Neuron (in vitro differentiated cells): ENCODE measurements at regions not wholly inside any gene's neighbourhood (a gene's known extent, or its start where the extent isn't known, plus 50 kb on each side); places are given as distances from the start of the nearest gene placed in this dataset.
"Not testable (repeated sequence)": the region's sequence is repeated elsewhere in the genome, so short reads cannot be mapped to it uniquely, and the experiment has no call there.

Experiments used
- H2AFZ ChIP-seq: one replicate; pipeline ENCODE4 v1.6.1; 2013; ENCODE audit warnings: low read depth, mild to moderate bottlenecking, inconsistent platforms, low read length, moderate library complexity
- H3K27me3 ChIP-seq: one replicate; pipeline ENCODE4 v1.6.1; 2013; ENCODE audit warnings: low read length; ENCODE audit not compliant: insufficient read depth
- H3K36me3 ChIP-seq: one replicate; pipeline ENCODE4 v1.6.1; 2013; ENCODE audit warnings: low read length; ENCODE audit not compliant: insufficient read depth
- H3K4me1 ChIP-seq: one replicate; pipeline ENCODE4 v1.6.1; 2013; ENCODE audit warnings: low read length; ENCODE audit not compliant: insufficient read depth
- H3K4me3 ChIP-seq: 2 replicates; pipeline ENCODE4 v1.5.1; 2013; ENCODE audit warnings: mild to moderate bottlenecking, low read length, moderate library complexity
- H3K9me3 ChIP-seq: one replicate; pipeline ENCODE4 v1.6.1; 2013; ENCODE audit warnings: low read length

DNA sequence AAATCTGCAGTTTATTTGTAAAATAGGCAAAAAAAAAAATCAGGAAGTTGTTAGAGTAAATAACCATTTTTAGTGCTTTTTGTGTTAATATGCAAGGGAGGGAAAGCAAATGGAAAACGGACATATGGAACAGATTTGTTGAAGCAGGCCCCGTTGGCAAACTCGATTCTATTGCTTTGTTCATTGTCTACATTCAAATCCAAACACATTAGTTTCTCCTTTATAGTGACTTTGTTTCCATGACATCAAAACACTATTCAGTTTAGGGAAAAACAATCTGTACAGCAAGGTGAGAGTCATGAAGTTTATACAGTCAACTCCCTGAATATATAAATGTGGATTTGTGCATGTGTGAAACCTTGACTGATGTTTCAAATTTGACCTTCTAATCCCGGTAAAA, 142.2 kb downstream of the FAM47A start:
- peaks cover 2% of the 10 kb centered on the region for H3K4me1 ChIP-seq
- no peaks in the 10 kb centered on the region for H3K36me3 ChIP-seq
- H3K4me3 ChIP-seq: no peak overlapping the region
- H2AFZ ChIP-seq: no peak overlapping the region
- H3K27me3 ChIP-seq: no peaks in the 10 kb centered on the region
- H3K9me3 ChIP-seq: no peaks in the 10 kb centered on the region

DNA sequence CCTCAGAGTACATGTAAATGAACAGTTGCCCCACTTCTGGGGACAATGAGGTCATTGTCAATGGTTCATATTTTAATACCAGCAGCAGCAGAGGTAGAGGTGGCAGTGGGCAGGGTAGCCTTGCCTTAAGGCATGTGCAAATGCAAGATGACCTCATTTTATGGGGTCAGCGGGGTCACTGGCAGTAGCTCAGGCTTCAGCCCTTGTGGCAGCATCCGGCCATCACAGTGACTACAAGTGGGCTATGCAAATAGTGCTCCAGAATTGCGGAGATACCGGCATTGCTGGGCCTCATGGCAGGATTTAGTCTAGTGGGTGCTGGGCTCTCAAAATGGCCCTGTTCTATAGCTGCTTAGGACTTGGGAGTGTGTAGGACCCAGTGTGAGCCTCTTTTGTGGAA, 144.7 kb downstream of the FAM47A start:
- Histone ChIP-seq H3K4me3 (no peak overlapping the region), H2AFZ (no peak overlapping the region), H3K9me3 (no peaks in the 10 kb centered on the region), H3K36me3 (no peaks in the 10 kb centered on the region), H3K27me3 (no peaks in the 10 kb centered on the region), H3K4me1 (peaks cover 2% of the 10 kb centered on the region)

DNA sequence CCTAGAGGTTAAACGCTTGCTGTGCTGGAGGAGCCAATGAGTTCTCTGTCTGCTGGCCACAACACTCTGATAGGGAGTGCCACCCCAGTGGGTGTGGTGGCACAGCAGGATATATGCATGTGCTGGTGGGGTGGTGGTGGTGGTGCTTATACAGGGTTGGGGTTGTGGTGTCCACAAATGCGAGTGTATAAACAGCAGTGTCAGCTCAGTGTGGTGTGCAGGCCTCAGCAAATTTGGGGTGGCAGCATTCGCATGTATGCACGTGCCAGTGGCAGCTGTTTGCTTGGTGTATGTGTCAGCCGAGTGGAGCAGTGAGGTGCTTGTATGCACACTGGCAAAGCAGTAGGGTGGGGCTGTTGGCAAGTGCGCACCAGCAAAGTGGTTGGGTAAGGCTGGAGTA, 157.4 kb downstream of the FAM47A start:
- Histone ChIP-seq H3K27me3 (no peaks in the 10 kb centered on the region), H3K4me1 (no peaks in the 10 kb centered on the region), H3K4me3 (no peak overlapping the region), H3K9me3 (no peaks in the 10 kb centered on the region), H2AFZ (no peak overlapping the region), H3K36me3 (no peaks in the 10 kb centered on the region)

DNA sequence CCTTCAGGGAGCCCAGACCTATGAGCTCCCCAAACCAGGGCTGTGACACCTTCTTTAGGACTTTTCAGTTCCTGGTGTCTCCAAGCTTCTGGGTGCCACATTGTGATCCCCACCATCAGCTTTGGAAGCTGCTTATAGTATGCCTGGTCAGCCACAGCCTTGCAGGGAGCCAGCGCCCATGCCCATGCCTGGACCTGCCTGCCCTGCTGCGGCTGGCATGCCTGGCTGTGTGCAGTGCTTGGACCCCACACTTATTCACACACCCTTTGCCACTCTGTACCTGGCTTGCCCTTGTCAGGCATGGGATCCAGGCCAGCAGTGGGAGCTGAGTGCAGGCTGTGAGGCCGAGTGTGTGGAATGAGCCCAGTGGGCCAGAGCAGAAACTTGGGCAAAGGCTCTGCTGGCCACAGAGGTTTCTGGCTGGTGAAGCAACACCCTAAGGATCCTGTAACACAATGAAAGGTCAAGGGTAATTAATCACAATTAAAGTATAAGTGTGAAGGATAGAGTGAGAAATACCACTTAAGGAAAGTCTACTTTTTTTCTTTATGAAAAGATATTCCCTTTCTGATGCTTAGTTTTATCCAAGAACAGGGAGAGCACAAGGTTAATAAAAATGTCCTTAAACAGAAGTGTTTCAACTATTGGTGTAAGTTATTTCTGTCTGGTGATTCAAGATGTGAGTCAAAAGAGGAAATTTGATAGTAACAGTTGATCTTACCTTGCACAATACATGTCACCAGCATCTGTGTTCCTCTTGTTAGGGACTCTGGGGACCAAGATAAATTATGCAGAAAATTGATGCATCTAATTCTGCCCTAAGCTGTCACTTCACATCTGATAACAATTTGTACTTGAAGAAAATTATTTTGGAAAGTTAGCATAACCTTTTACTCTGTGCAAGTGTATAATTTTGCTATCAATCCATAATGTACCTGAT, 161.8 kb downstream of the FAM47A start:
- Histone ChIP-seq H3K36me3 (no peaks in the 10 kb centered on the region), H3K9me3 (no peaks in the 10 kb centered on the region), H3K4me3 (no peak overlapping the region), H3K27me3 (no peaks in the 10 kb centered on the region), H3K4me1 (no peaks in the 10 kb centered on the region), H2AFZ (no peak overlapping the region)

DNA sequence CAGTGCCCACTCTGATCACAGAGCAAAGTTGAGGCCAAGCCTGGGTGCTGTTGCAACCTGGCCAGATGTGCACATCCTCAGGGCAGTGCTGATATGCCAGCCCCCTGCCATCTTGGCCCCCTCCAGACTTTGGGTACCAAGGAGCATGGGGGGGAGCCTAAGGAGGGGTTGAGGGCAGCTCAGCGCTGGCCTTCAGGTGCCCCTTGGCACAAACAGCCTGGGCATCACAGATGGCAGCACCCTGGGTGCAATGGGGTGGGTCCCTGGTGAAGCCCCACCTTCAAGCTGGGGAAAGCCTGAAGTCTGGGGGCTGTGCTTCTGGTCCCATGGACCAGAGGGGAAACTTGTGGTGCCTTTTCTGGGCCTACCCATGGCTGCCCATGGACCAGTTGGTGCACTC, 163.0 kb downstream of the FAM47A start:
- no peaks in the 10 kb centered on the region for H3K4me1 ChIP-seq
- H3K36me3 ChIP-seq: no peaks in the 10 kb centered on the region
- no peaks in the 10 kb centered on the region for H3K27me3 ChIP-seq
- no peak overlapping the region for H3K4me3 ChIP-seq
- H2AFZ ChIP-seq: no peak overlapping the region
- no peaks in the 10 kb centered on the region for H3K9me3 ChIP-seq

DNA sequence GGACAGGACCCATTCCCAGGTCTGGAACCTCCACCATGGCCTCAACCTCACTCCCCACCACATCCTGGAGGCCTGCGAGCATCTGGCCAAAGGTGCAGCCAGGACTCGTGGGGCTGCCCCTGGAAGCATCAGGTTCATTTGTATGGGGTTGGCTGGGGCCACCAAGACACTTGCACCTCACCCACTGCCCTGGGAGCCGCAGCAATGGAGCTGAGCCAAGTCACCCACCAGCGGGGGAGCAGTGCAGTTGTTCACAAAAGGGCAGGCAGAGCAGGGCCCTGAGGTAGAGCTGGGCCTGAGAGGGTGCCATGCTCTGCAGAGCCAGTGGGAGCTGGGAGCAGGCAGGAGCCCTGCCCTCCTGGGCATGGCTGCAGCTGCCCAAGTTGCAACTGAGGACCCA, 163.5 kb downstream of the FAM47A start:
- no peaks in the 10 kb centered on the region for H3K36me3 ChIP-seq
- no peaks in the 10 kb centered on the region for H3K4me1 ChIP-seq
- H3K4me3 ChIP-seq: no peak overlapping the region
- no peak overlapping the region for H2AFZ ChIP-seq
- no peaks in the 10 kb centered on the region for H3K27me3 ChIP-seq
- H3K9me3 ChIP-seq: no peaks in the 10 kb centered on the region

DNA sequence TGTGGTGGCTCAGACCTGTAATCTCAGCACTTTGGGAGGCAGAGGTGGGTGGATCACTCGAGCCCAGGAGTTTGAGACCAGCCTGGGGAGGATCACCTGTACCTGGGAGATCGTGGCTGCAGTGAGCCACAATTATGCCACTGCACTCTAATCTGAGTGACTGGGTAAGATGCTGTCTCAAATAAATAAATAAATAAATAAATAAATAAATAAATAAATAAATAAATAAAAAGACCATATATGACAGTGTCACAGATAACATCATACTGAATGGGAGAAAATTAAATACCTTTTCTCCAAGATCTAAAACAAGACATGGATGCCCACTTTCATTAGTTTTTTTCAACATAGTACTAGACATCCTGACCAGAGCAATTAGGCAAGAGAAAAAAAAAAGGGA, 182.8 kb downstream of the FAM47A start:
- Histone ChIP-seq H3K4me3 (no peak overlapping the region), H2AFZ (no peak overlapping the region), H3K4me1 (no peaks in the 10 kb centered on the region), H3K36me3 (no peaks in the 10 kb centered on the region), H3K27me3 (no peaks in the 10 kb centered on the region), H3K9me3 (no peaks in the 10 kb centered on the region)

DNA sequence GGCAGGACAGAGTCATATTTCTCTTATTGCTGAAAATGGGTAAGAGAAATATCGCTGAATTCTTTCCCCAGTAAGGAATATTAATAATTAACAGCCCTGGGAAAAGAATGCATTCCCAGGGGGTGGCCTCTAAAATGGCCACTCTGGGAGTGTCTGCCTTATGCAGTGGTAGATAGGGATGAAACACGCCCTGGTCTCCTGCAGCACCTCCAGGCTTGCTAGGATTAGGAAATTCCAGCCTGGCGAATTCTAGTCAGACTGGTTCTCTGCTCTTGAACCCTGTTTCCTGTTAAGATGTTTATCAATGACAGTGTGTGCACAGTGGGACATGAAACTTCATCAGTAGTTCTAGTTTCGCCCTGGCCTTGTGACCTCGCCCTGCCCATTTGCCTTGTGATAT, 205.9 kb downstream of the FAM47A start:
- H3K4me3 ChIP-seq, H3K4me1 ChIP-seq, H3K9me3 ChIP-seq: not testable (repeated sequence)

DNA sequence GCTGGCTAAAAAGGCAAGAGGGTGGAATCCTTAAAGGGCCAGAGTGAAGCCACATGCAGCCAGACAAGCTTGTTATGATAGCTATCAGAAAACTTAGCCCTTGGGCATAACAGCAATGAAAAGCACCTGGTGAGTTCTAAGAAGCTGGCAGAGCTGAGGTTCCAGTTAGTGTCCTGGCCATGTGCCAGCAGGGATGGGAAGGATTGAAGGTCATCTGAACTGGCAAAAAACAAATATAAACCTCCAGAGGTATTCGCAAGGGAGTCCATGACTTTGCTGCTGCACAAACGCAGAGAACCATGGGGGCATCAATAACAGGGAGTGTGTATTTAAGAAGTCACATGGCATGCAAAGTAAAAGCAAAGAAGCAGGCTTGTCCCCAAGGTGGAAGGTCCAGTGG, 208.9 kb downstream of the FAM47A start:
- Histone ChIP-seq H3K36me3 (no peaks in the 10 kb centered on the region), H3K9me3 (no peaks in the 10 kb centered on the region), H2AFZ (no peak overlapping the region), H3K27me3 (no peaks in the 10 kb centered on the region), H3K4me3 (no peak overlapping the region), H3K4me1 (no peaks in the 10 kb centered on the region)

More for the DNA sequence above, 205.9 kb downstream of the FAM47A start:
- not testable (repeated sequence) for H3K27me3 ChIP-seq, H2AFZ ChIP-seq, H3K36me3 ChIP-seq

DNA sequence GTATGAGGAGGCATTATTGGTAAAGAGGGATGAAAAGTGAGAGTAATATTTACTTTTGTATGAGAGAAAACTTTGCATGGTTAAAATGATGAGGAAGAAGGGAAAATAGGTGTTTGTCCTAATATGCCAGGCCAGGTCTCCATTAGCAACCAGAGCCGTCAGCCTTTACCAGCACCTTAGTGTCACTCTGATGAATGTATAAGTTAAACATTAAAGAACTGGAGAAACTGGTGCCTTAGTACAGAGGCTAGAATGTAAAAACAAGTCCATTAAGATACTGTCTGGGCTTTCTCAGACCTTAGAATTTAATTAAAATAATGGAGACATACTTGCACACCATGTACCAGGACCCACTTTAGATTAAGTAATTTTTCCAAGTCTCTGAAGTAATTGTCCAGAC, 222.3 kb downstream of the FAM47A start:
- H3K9me3 ChIP-seq: no peaks in the 10 kb centered on the region
- H3K27me3 ChIP-seq: no peaks in the 10 kb centered on the region
- H3K4me1 ChIP-seq: no peaks in the 10 kb centered on the region
- no peak overlapping the region for H3K4me3 ChIP-seq
- no peaks in the 10 kb centered on the region for H3K36me3 ChIP-seq
- H2AFZ ChIP-seq: no peak overlapping the region

DNA sequence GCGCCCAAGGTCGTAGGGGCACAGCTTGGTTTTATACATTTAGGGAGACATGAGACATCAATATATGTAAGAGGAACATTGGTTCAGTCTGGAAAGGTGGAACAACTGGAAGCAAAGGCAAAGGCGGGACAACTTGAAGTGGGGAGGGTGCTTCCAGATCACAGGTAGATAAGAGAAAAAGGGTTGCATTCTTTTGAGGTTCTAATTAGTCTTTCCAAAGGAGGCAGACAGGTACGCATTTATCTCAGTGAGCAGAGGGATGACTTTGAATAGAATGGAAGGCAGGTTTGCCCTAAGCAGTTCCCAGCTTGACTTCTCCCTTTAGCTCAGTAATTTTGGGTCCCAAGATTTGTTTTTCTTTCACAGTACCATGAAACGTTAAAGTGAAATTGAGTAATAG, 223.2 kb downstream of the FAM47A start:
- Histone ChIP-seq H3K9me3 (no peaks in the 10 kb centered on the region), H3K4me1 (no peaks in the 10 kb centered on the region), H3K4me3 (no peak overlapping the region), H3K27me3 (no peaks in the 10 kb centered on the region), H3K36me3 (no peaks in the 10 kb centered on the region), H2AFZ (no peak overlapping the region)

DNA sequence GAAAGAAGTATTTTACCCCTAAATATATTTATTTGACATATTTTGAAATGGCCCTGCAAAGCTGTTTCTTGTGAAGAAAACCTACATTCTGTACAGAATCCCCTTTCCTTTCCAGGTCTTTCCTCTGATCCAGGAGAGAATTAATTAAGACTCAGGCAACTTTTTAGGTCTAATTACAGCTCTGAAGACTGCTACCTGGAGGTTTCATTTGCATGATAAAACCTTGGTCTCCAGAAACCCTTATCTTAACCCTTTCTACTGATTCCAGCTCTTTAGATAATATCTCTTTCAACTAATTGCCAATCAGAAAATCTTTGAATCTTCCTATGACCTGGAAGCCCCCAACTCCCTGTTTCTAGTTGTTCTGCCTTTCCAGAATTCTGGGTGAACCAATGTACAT, 224.0 kb downstream of the FAM47A start:
- Histone ChIP-seq H3K4me3 (no peak overlapping the region), H3K4me1 (no peaks in the 10 kb centered on the region), H2AFZ (no peak overlapping the region), H3K9me3 (no peaks in the 10 kb centered on the region), H3K27me3 (no peaks in the 10 kb centered on the region), H3K36me3 (no peaks in the 10 kb centered on the region)

DNA sequence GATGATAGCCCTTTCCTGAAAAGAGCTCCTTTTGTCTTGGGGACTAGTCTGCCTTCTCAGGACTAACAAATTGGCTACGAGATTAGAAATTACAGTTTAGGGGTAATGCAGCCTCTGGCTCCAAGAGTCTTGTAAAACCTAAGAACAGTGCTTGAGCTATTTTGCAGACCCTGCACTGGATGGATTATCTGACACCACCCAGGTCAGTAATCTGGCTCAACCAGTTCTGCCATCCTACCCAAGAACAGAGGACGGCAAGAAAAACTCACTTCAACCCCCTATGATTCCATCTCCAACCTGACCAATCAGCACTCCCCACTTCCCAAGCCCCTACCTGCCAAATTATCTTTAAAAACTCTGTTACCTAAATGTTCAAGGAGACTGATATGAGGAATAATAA, 225.1 kb downstream of the FAM47A start:
- Histone ChIP-seq H3K9me3 (no peaks in the 10 kb centered on the region), H3K4me3 (no peak overlapping the region), H3K4me1 (no peaks in the 10 kb centered on the region), H2AFZ (no peak overlapping the region), H3K27me3 (no peaks in the 10 kb centered on the region), H3K36me3 (no peaks in the 10 kb centered on the region)

DNA sequence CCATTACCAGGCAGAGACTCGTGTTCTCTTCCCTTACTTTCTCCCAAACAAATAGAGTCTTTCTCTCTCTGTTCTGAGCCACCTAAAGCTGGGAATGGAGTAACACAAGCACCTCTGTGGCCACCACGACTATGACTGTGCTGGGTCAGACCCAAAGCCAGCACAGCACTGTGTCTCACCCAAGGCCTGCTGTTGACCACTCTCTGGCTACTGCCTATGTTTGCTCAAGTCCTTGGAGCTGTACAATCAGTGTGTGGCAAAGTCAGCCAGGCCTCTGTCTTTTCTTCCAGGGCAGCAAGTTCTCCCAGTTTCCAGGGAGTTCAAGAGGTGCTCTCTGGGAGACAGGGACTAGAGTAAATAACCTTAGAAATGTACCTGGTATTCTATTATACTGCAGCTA, 239.4 kb downstream of the FAM47A start:
- Histone ChIP-seq H3K27me3 (peaks cover 3% of the 10 kb centered on the region), H3K4me3 (no peak overlapping the region), H3K9me3 (no peaks in the 10 kb centered on the region), H2AFZ (no peak overlapping the region), H3K36me3 (no peaks in the 10 kb centered on the region), H3K4me1 (no peaks in the 10 kb centered on the region)
